Heart right ventricle (tissue), 16 donors: ENCODE measurements at regions not wholly inside any gene's neighbourhood (a gene's known extent, or its start where the extent isn't known, plus 50 kb on each side); places are given as distances from the start of the nearest gene placed in this dataset.

Experiments used
- ATAC-seq, 8 donors: fragments of 200-7000 bp; cut with Tn5 transposase; one replicate each; pipeline ENCODE4 v1.9.1; 2020; ENCODE audit warnings: mild to moderate bottlenecking in 8 of 8, moderate library complexity in 8 of 8, moderate number of reproducible peaks in 1 of 8
- DNase-seq, 2 donors: peaks; one replicate each; pipeline ENCODE4 v3.0.0-alpha.2; 2020
- H3K27ac ChIP-seq, 10 donors: fragments of 200-600 bp; sonication (generic) in 2 of 10; one replicate each; pipeline versions ENCODE4 v1.5.0 to v1.8.0; 2020 to 2022; ENCODE audit warnings: mild to moderate bottlenecking in 3 of 10
- H3K27me3 ChIP-seq, 7 donors: fragments of 200-600 bp; one replicate each; pipeline ENCODE4 v1.8.0; 2021 to 2022; ENCODE audit warnings: mild to moderate bottlenecking in 2 of 7
- H3K36me3 ChIP-seq, 9 donors: fragments of 200-600 bp; sonication (generic) in 1 of 9; one replicate each; pipeline versions ENCODE4 v1.5.0 to v1.8.0; 2020 to 2022; ENCODE audit warnings: mild to moderate bottlenecking in 2 of 9
- H3K4me1 ChIP-seq, 9 donors: fragments of 200-600 bp; sonication (generic) in 1 of 9; one replicate each; pipeline versions ENCODE4 v1.5.0 to v1.8.0; 2020 to 2022; ENCODE audit warnings: mild to moderate bottlenecking in 4 of 9
- H3K4me3 ChIP-seq, 10 donors: fragments of 200-600 bp; sonication (generic) in 2 of 10; one replicate each; pipeline versions ENCODE4 v1.5.0 to v1.8.0; 2020 to 2022; ENCODE audit warnings: mild to moderate bottlenecking in 7 of 10, moderate library complexity in 2 of 10
- H3K9me3 ChIP-seq, 11 donors: fragments of 200-600 bp in 10 of 11; sonication (generic) in 2 of 11; one replicate each; pipeline versions ENCODE4 v1.5.0 to v1.8.0; 2013 to 2022; ENCODE audit warnings: mild to moderate bottlenecking in 2 of 11, control low read depth in 1 of 11, moderate library complexity in 1 of 11
- WGBS, 2 donors: extraction: QIAGEN DNeasy Blood & Tissue Kit; methylation state at CpG; one replicate each; pipeline ENCODE4 v1.1.7; 2013; ENCODE audit warnings: inconsistent platforms in 1 of 2; 5-methylcytosine and 5-hydroxymethylcytosine counted together
- intact Hi-C, 10 donors: fragments of 100-400 bp; cut with DNase I; formaldehyde crosslinking; loops; one replicate each; pipeline versions ENCODE4 v1.11.1 to v1.14.2; 2022
- TF ChIP-seq, protein P1 (sequence below), 9 donors: fragments of 200-600 bp; sonication (generic) in 2 of 9; IDR thresholded peaks; one replicate each; pipeline versions ENCODE4 v1.5.0 to v1.8.0; 2021 to 2022; ENCODE audit warnings: antibody characterized with exemption in 9 of 9, mild to moderate bottlenecking in 5 of 9, moderate library complexity in 1 of 9
- donor health status: Arrhythmogenic right ventricular cardiomyopathy.
- donor health status: ischemic (EF 13 %, LVEDD 7.1; RV severe dilation, severe dysfunction).
- donor health status: healthy with polysubstance abuse.
- donor health status: DM: no; HTN: yes; CAD: no.
- donor health status: DM: no; HTN: no; CAD: no.
- donor health status: ischemic (EF 25% LVEDD 6.9; RV normal size, moderate dysfunction).
- donor health status: ischemic (EF 25% LVEDD 5.7; RV mildly dilated, moderate dysfunction).
- donor health status: healthy.
- donor health status: DM: yes; HTN: yes; CAD: no.
- donor health status: Ischemic cardiomyopathy.
- donor health status: ischemic (EF 35%, LVEDD 5.7; RV mildly dilated, moderate dysfunction).
- donor health status: nonischemic (EF 11% LVEDD 7.7; RV severe dilation, severe dysfunction).
- donor health status: DM: yes; HTN: yes; CAD: no.
- donor health status: PGD.
- donor health status: ischemic (EF 29% LVEDD 5.4; RV normal size, mild dysfunction).
- donor health status: nonischemic (EF 23%, LVEDD 6.1; RV moderate dilation, normal function).

DNA sequence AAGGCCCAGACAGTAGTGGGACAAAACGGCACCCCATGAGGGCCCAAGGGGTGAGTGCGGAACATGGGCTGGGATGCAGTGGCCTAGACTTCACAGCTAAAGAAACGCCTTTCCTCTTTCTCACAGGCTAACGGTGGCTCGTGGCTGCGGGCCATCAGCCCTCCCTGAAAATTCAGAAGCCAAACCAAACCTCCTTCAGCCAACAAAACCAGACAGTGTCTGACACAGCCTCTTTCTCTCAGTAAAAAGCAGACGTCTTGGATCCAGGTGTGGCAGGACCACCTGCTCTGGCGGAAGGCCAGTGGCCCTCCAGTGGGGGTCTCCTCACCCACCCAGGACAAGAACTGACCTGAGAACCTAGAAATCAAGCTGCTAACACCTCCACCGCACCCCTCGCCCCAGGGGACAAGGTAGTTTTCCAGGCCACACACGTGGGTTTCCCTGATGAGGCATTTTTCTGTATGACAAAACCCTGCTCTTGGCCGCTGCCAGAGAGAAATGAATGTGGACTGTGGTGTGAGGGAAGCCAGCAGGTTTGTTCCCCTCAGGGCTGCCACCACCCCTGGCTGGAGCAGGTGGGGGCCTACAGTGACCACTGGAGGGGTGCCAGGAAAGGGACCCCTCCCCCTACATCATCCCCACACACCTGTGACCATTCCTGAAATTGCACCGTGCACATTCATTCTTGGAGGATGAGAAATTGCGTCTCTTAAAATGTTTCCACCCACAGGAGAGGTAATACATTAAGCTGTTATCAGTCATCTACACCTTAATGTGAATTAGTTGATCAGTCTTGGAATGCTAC is 76.8 kb upstream of the PIM1 start:
- no peaks in the 10 kb centered on the region for H3K27me3 ChIP-seq
- no peak overlapping the region for H3K4me3 ChIP-seq
- WGBS, 2 donors = 82 to 90% methylated on average over 14 of the region's 14 CpGs
- DNase-seq = no peak
- TF ChIP-seq, protein P1, sequence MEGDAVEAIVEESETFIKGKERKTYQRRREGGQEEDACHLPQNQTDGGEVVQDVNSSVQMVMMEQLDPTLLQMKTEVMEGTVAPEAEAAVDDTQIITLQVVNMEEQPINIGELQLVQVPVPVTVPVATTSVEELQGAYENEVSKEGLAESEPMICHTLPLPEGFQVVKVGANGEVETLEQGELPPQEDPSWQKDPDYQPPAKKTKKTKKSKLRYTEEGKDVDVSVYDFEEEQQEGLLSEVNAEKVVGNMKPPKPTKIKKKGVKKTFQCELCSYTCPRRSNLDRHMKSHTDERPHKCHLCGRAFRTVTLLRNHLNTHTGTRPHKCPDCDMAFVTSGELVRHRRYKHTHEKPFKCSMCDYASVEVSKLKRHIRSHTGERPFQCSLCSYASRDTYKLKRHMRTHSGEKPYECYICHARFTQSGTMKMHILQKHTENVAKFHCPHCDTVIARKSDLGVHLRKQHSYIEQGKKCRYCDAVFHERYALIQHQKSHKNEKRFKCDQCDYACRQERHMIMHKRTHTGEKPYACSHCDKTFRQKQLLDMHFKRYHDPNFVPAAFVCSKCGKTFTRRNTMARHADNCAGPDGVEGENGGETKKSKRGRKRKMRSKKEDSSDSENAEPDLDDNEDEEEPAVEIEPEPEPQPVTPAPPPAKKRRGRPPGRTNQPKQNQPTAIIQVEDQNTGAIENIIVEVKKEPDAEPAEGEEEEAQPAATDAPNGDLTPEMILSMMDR (IDR thresholded peaks at IDR 0.05) = no peak
- intact Hi-C loops = no loop called here
- H3K36me3 ChIP-seq = no peaks in the 10 kb centered on the region
- peaks cover 0 to 34% (median 0%) of the 10 kb centered on the region in 9 donors for H3K4me1 ChIP-seq
- no peaks in the 10 kb centered on the region for H3K9me3 ChIP-seq
- H3K27ac ChIP-seq = peak overlapping the region in 2 of 10 donors; percentile 10 to 48
- peak in 7 of 8 donors; percentile 36 to 65 (median 57) for ATAC-seq

- WGBS, 2 donors = 83 to 91% methylated on average over 6 of the region's 6 CpGs
- TF ChIP-seq, protein P1 (IDR thresholded peaks at IDR 0.05) = no peak
- DNase-seq = no peak
- H3K27ac ChIP-seq = peak overlapping the region in 2 of 10 donors; percentile 1 to 48
- no peak for ATAC-seq
- peaks cover 0 to 34% (median 0%) of the 10 kb centered on the region in 9 donors for H3K4me1 ChIP-seq
- no peaks in the 10 kb centered on the region for H3K27me3 ChIP-seq
- H3K4me3 ChIP-seq = no peak overlapping the region
- intact Hi-C loops = no loop called here
- no peaks in the 10 kb centered on the region for H3K9me3 ChIP-seq
- H3K36me3 ChIP-seq = no peaks in the 10 kb centered on the region
Measured at GRCh38 chr6:37093728-37094069, 76.3 kb upstream of the PIM1 start.

- DNase-seq (no peak), ATAC-seq (no peak)
- H3K36me3 ChIP-seq = no peaks in the 10 kb centered on the region
- 90 to 100% methylated on average over 1 of the region's 1 CpG for WGBS, 2 donors
- H3K4me3 ChIP-seq = no peak overlapping the region
- peaks cover 0 to 34% (median 0%) of the 10 kb centered on the region in 9 donors for H3K4me1 ChIP-seq
- TF ChIP-seq, protein P1 (IDR thresholded peaks at IDR 0.05) = no peak
- intact Hi-C loops = no loop called here
- H3K9me3 ChIP-seq = no peaks in the 10 kb centered on the region
- peak overlapping the region in 1 of 10 donors; percentile 15 for H3K27ac ChIP-seq
- no peaks in the 10 kb centered on the region for H3K27me3 ChIP-seq
Measured at GRCh38 chr6:37095997-37096396, 74.0 kb upstream of the PIM1 start.

DNA sequence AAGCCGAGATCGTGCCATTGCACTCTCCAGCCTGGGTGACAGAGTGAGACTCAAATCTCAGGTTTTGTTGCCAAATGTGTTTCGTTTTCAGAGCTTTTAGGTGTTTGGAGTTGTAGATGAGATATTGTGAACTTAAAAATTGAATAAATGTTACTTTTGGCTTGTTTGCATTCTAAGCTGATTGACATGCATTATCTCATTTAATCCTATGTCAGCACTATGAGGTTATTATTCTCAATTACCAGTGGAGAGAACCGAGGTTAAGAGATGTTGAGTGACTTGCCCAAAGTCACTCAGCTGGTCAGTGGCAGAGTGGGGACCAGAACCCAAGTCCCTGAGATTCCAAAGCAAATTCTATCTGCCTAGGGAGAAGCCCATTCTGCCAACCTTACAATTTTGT is 72.6 kb upstream of the PIM1 start:
- Histone ChIP-seq H3K4me1 (peaks cover 0 to 42% (median 5%) of the 10 kb centered on the region in 9 donors), H3K4me3 (no peak overlapping the region), H3K9me3 (no peaks in the 10 kb centered on the region), H3K27ac (no peak overlapping the region), H3K27me3 (no peaks in the 10 kb centered on the region), H3K36me3 (no peaks in the 10 kb centered on the region)
- WGBS, 2 donors = 89 to 92% methylated on average over 4 of the region's 4 CpGs
- no peak for DNase-seq
- intact Hi-C loops = no loop called here
- ATAC-seq = no peak
- TF ChIP-seq, protein P1 (IDR thresholded peaks at IDR 0.05) = no peak
